Amygdala (tissue), 56 donors: ENCODE measurements at regions not wholly inside any gene's neighbourhood (a gene's known extent, or its start where the extent isn't known, plus 50 kb on each side); places are given as distances from the start of the nearest gene placed in this dataset.

Experiments used
- DNase-seq, 56 donors: peaks; one replicate each; lab custom pipeline; 2025; lab: John Stamatoyannopoulos, UW

DNA sequence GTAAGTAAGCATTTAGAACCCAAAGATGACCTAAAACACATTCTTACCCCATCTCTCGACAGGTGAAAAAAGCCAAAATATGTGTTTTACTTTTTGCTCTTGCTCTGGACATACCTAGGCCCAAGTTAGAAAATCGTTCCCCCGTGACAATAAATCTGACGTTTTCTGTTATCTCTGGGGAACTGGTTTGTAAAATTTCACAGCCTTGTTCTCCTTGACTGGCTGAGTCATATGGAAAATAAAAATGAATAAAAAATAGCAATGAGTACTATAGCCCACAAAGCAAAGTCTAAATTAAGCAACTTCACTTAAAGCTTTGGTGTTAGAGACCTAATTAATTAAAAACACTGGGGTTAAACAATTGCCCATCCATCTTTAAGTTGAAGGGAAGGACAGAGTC lies 286.9 kb upstream of the CLINT1 start:
- no peak for DNase-seq

DNA sequence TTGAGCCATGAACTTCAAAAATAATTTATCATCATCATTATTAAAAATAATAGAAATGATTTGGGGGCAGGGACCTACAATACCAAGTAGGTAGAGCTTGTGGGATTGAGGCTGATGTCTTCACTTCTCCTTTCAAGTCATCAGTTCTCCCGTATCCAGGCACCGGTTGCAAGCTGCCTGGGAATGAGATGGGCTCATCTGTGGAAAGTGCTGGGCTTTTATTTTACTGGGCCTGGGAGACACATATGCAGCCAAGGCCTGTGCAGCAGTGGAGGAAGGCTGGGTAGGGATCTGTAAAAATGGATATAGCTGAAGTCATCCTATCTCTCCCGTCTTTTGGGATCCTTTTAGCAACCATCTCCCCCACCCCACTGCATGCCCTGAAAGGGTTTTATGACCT lies 284.1 kb upstream of the CLINT1 start:
- no peak for DNase-seq

DNA sequence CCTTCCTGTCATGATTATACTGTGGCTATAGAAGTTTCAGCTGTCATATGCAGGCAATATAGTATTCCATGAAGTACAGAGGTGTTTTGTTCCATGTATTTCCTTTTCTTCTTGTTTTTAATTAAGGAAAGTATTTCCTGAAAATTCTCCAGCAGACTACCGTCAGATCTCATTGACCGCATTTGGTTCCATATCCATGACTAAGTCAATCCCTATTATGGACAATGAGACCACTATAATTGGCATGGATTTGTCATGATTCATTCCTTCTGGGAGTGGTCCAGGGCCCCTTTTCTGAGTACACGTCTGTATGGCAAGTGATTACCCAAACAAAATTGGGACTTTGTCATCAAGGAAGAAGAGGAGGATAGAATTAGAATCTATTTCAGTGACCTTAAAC lies 283.2 kb upstream of the CLINT1 start:
- DNase-seq = no peak

DNA sequence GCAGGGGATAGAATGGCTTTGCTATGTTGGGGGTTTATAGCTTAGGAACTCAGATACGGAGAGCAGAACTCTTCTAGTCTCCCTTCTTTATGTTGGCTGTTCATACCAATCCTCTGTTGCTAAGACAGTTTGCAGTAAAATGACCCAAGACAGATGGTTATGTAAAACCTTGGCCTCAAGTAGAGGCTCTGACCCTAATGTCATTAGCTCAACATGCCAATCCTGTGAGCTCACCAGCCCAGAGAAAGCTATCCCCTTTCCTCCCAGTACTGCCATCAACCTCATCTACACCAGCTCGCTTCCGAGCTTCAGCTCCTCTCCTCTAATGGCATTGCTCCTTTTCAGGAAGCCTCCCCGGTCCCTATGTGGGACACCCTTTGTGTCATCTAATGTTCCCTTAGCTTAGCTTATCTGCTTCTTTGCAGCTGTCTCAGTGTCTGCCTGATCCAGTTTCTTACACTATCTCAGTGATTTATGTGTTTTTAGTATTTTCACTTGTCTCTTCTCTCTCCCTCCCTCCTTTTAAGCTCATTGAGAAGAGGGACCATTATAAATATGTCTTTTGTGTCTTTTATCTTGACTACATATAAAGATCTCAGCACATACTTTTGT lies 281.3 kb upstream of the CLINT1 start:
- no peak for DNase-seq

DNA sequence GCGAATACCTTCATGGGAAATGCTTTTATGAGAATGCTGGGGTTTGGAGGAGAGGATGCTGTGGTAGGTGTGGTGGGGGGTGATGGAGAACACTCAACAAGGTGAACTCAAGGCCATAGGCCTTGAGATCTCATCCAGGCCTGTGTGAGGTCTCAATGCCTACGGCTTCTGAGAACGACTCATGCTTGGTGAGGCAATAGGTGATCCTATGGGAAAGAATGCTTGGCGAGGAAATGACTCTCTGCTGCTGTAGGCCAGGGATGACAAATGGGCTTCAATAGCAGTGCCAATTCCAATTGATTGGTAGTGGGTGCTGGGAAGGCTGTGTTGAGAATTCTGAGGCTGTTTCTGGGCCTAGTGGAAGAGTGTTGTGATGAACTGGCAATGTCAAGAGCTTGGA lies 280.2 kb upstream of the CLINT1 start:
- no peak for DNase-seq

DNA sequence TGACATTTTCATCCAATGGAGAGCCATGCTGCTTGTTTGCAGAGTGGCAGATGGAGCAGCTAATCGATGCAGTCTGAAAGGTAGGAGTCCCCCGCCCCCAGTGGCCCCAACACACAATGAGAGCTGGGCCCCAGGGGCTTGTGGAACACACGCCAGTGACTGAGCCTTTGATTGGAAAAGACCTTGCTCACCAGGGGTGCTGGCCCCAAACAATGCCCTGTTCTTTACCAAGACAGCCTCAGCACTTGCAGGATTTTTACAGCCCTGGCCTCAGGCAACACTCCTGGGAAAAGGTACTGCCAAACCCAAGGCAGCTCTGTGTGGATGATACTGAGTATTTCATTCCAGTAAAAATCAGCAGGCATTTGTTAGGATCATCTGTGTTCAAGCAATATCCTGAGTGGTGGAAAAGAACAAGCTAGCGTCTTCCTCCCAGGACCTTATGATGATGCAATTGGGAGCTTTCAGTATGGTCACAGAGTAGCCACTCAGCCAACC lies 276.8 kb upstream of the CLINT1 start:
- DNase-seq = no peak

DNA sequence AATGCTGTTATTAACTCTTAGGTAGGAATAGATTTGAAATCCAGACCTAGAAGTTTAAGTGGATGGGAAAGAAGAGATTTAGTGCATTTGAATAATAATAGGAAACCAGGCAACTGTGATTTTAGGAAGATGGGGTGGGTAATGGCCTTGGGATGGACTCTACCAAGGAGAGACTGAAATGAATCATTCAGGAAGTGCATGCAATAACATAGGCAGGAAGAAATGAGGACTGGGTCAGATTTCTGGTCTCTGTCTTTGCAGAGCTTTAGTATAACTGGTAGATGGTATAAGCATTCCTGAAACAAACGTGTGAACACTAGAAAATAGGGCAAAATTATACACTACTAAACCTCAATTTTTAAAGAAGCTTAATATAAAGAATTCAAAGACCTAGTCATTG lies 274.4 kb upstream of the CLINT1 start:
- DNase-seq = no peak

GRCh38 chr5:158127536-158127935 lies 268.6 kb upstream of the CLINT1 start:
- DNase-seq = no peak

DNA sequence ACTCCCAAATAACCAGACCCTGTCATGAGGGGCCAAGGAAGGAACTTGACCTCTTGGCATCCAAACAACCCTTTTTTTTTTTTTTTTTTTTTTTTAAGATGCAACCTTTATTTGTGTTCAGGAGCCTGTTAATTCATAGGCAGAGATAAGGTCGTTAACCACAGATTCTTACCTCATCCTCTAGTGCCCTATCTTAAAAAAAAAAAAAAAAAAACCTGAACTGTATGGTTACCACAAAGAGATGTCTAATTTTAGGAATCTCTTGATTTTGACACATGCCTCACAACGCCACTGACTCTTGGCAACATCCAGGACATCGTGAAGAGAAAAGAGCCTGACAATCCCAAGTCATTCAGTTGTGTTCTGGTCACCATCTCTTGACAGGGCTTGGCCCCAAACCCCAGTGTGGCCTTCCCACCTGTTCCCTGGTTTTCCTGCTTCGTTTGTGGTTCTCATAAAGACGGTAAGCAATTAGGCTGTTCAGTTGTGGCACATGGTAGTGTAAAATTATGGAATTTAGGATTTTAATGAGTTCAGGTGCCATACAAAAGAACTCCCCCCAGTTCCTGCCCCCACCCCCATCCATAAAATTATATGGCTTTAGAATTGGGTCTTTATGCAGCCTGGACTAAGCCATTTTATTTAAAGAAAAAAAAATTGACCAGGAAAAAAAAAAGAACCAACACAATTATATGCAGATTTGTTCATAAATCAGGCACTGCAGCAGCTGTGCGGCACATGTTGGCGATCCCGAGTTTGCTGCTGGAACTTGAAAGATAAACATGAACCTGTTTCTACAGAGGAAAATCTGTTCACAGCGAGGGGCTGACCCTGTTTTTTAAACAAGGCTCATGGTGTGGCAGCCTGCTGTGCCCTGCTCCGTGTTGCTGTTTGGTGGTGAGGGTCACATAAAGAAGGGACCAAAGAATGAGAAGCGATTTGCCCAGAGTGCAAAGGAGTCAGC lies 267.8 kb upstream of the CLINT1 start:
- DNase-seq = no peak

DNA sequence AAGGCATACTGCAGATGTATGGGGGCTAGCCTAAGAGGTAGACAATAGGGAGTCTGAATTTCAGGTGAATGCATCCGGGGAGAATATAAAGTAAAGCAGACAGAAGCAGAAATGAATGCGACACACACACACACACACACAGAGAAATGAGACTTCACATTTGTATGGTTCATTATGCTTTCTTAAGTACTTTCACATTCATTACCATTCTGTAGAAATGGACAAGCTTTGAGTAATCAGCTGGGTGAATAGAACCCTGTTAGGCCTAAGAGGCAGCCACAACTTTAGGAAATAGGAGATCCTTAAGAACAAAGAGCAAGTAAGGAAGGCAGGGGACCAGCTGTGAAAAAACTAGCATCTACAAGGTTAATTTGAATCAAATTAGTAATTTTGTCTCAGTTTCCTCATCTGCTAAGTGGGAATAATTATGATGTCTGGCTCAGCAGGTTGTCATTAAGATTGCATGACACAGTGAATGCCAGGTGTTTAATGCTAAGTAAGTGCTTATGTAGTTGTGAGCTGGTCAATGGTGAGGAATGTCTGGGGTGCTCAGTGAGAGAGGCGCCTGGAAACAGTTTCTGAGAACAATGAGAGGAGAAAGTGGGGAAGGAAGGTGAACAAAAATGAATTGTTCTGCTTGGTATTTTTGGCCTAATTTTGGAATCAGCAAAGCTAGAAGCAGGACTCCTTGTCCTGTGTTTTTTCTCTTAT lies 265.8 kb upstream of the CLINT1 start:
- no peak for DNase-seq

DNA sequence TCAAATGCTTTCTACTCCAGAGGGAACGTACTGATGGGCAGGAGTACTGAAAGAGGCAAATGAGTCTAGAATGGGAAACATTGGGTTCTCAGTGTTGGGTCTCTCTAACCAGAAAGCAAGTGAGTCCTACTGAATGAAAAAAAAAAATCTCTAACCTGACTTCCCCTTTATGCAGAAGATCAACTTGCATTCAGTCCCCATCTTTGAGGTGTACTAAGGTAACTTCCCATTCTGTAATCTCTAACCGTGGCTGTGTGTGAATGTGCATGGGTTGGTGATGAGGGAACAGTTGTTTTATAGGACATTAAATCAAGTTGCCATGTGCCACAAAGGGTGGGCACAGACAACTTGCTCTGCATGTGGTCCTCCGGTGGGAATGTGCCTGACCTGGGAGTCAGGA lies 264.6 kb upstream of the CLINT1 start:
- no peak for DNase-seq

- DNase-seq = no peak
Measured at GRCh38 chr5:158121678-158122077, 262.7 kb upstream of the CLINT1 start.

- DNase-seq = no peak
Measured at GRCh38 chr5:158120760-158121159, 261.8 kb upstream of the CLINT1 start.

GRCh38 chr5:158119961-158120723 lies 261.2 kb upstream of the CLINT1 start:
- DNase-seq = no peak

GRCh38 chr5:158117467-158118160 lies 258.7 kb upstream of the CLINT1 start:
- no peak for DNase-seq

- no peak for DNase-seq
Measured at GRCh38 chr5:158116965-158117364, 258.0 kb upstream of the CLINT1 start.

GRCh38 chr5:158115468-158115867 lies 256.5 kb upstream of the CLINT1 start:
- no peak for DNase-seq

GRCh38 chr5:158108177-158108576 lies 249.2 kb upstream of the CLINT1 start:
- DNase-seq = no peak

DNA sequence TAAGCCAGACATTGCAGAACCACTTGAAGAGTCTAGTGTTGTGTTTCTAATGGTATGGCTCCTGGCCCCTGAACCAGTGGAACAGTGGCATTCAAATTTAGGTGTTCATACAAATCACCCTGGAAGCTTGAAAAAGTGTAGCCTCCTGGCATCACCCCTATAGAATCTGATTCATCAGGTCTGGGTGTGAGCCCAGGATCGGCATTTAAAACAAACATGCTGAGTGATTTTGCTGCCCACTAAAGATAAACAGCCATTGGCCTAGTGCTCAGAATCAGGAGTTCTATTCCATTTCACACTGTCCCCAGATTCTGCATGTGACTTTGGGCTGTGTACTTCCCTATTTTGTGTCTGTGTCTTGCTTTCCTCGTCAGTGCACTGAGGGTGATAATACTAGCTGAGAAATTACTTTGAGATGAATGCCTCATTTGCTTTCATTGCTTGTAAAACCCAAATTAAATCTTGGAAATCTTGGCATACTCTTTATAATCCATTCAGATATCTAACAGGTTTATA lies 241.5 kb upstream of the CLINT1 start:
- no peak for DNase-seq
